ENCODE measurements at regions not wholly inside any gene's neighbourhood (a gene's known extent, or its start where the extent isn't known, plus 50 kb on each side); places are given as distances from the start of the nearest gene placed in this dataset.

DNA sequence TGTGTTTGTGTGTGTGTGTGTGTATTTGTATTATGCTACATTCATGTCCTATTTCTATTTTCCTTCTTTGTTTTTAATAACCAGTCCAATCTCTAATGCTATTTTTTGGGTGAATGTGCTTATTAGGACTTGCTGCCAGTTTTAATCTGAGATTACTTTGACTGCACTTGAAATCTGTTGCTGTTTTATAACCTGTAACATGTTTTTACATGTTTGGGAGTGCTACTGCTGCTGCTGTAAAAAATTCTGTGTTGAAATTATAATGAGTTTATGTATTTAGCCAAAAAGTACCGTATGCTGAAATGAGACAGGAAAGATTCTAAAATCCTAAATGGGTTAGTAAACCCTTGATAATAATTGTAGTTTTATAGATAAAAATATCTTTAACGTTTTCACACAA lies 104.7 kb upstream of the SSBP2 start:
- no peak for ATAC-seq

DNA sequence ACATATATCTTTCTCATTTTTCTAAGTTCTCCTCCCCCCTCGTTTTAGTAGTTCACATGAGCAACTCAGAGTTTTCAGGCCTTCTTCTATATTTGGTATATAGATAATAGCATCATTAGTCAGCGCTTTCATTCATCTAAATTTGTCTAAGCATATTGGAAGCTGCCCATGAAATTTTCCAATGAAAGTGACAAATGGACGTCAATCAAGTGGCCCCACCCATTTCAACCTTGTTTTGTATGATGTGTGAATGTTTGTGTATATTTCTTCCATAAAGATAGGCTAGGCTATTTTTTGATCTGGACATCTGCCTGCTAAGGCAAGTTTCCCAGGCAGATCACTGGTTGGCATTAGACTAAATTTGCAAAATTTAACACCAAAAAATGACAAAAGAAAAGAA lies 104.0 kb upstream of the SSBP2 start:
- ATAC-seq, result no peak

DNA sequence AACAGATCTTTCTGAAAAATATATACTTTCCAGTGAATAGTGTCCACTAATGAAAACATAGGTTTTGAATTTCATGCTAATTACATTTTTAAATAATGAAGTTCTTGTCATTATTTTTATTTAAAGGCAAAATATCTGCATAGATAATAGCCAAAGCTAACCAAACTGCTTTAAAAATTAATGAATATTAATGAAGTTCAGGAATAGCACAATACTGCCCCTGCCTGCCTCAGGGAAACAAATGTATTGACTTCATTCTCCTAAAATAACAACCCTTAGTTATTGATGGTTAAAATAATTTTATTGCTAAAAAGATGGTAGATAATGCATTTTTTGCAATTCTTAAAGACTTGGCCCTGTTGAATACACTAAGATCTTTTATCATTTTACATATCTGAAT lies 103.6 kb upstream of the SSBP2 start:
- no peak for ATAC-seq

DNA sequence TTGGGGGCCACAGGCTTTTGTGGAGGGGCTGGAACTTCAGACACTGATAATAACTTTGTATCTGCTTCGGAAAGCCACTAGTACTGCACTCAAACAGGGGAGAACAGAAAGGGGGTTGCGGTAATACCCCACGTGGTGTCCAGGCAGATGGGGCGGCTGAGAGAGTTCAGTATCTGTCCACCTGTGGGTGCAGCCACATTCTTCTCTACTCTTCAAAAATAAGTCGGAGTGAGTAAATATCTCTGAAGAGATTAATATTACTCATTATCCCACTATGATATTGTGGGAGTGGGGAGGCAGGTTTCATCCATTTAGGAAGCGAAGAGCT lies 102.1 kb upstream of the SSBP2 start:
- no peak for ATAC-seq

DNA sequence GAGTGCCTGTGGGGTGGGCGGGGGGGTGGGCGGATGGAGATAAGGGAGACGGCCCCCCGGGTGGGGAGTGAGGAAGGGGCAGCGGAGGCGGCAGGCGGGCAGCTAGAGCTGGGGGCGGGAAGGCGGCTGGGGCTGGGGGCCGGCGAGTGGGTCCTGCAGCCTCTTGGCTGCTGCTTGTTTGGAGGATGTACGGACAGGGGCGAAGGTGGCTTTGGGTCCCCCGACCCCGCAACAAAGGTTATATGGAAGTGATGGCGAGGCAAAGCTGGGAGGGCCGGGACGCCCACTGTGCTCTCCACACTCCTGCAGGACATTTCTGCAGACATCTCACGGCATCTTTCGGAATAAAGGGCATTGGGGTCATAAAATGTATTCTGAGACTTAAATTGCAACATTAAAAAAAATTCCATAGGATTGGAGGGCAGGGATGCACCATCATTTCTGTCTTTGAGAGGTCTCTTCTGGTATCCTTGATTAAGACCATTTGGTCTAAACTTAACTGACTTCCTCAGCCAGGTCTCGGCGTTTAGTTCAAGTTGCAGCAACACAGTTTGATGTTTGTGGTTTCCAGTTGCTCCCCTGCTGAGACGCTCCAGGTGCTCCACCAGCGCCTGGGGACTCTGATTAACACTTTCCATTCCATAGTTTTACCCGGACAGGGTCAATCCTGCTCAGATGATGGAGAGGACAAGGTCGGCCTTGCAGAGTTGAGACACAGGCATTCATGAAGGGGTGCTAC lies 101.6 kb upstream of the SSBP2 start:
- ATAC-seq, result no peak

DNA sequence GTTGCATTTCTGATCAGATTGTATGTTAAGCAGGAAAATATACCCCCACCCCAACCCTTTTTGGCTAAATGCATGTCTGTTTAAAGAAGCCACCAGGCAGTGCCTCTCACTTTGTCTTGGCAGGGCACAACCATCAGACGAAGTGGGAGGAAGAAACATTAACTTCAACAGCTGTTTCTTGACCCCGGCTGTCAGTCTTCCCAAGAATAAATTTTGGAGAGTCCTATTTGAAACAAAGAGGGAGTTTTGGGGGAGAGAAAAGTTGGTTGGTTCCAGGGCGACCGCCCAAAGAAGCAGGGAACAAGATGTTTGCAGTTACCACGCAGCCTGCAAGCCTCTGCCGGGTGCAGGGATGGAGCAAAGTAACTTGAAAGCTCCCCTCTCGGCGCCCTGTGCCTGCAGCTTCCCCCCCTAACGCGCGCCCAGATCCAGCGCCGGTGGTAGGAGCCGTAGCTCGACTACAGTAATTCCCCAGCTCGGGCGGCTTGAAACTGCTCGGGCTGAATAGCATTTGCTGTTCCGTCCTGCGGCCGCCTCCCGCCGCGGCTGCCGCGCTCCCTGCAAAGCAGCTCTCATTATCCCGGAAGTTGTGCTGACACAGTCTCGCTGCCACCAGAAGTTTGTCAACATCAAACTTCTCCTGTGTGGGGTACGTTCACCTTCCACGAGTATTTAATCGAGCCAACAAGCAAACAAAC lies 100.7 kb upstream of the SSBP2 start:
- peak; percentile 93 to 95 for ATAC-seq

DNA sequence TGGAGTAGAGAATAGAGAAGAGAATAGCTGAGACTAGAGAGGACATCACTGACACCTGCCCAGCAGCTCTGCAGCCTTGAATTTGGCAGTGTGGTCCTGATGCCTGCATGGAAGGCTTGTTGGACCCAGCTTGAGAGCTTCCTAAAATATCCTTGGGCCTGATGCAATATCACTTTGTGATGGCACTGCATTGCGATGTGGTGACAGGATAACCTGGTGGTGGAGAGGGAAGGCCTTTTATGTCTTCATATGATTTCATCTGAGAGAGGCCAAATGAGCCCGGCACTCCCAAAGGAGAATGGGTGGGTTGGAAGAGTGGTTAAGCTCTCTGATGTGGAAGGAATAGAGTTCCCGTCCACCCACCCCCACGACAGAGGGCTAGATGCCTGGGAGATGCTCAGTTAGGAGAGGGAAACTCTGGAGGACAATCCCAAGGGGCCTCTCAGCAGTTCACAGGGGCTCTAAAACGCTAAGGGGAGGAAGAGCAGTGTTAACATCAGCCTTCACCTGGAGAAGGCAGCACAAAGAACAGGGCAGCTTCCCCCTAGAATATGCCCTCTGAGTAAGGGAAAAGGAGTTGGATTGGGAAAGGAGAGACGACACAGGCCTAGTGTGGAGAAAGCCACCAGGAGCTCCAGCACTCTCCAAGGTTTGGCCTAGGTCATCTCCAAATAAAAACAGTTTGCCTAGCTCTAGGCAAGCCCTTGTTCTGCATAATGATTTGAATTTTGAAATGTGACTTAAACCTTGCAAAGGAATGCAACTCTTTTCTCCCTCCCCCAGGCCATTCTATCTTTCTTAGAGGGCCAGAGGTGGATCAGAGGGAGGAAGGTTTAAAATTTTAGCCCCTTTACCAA lies 99.8 kb upstream of the SSBP2 start:
- ATAC-seq, result no peak

DNA sequence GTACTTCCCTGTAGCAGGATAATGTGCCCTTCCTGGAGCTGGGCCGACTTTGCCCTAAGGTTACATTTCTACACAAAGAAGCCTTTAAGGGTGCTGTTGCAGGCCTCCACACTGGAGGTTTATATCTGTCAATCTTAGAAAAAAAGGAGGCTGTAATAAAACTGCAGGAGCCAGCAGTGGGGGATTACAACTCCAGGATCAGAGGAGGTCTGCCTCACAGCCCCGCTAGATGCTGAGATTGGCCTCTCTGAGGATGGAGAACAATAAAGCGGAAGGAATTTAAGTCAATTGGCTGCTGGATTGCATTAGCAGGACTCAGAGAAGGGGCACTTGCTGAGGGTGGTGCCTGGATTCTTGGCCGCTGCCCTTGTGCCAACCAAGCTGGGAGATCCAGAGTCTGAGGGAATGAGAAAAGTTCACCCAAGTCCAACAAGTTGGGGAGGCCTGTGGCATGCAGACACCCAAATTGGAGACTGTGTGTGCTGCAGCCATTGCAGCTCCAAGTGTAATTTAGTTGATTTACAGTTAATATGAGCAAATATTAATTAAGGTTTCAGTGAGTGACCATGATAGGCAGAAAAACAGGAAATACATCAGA lies 99.0 kb upstream of the SSBP2 start:
- ATAC-seq, result no peak

DNA sequence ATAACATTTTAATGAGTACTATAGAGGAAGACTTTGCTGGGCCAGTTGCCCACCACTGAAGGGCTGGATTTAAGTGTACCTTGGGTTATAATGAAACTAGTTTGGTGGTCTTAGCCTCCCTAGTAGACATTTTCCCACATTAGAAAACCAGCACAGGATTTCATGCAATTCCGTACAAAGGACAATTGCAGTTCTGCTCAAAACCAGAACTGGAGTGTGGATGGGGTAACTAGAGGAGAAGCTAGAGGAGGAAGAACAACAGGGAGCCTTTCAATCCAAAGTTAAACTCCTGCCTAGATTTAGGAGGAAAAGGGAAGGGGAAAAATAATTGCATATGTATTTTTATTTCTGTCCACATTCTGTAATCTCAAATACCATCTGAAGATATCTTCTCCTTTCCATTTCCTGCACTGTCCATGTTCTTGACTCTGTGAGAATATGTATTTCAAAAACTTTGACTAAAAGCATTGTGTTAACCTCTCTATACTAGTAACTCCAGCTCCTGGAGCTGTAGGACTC lies 97.5 kb upstream of the SSBP2 start:
- ATAC-seq, result no peak

DNA sequence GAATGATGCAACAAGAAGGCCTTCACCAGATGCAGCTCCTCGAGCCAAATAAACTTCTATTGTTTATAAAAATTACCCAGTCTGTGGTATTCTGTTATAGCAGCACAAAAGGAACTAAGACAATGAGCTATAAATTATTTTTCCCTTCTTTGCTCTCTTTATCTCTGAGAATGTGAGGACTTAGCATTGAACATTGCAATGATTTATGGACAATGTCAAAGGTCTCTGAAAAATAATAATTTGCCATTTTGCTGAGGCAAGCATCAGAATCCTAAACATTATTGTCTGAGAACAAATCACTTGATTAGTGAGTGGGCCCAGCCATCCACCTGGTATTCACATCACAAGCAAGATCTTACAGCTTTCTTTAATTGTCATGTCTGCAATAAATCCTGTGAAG lies 95.4 kb upstream of the SSBP2 start:
- no peak for ATAC-seq

DNA sequence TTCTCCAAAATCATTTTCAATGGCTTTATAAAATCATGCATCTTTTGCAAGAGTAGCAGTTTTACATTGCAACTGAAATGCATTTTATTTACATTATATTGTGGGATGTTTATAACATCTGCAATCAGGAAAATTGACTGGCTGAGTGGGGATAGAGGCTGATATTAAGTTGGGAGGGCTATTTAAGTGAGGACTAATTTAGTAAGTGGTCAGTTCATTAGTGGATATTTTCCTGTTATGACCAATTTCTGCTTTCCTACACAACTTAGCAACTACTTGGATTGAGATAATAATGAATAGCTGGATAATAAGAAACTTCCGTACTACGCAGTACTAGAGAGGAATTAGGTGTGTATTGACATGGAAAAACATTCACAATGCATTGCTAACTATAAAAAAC lies 92.9 kb upstream of the SSBP2 start:
- no peak for ATAC-seq

DNA sequence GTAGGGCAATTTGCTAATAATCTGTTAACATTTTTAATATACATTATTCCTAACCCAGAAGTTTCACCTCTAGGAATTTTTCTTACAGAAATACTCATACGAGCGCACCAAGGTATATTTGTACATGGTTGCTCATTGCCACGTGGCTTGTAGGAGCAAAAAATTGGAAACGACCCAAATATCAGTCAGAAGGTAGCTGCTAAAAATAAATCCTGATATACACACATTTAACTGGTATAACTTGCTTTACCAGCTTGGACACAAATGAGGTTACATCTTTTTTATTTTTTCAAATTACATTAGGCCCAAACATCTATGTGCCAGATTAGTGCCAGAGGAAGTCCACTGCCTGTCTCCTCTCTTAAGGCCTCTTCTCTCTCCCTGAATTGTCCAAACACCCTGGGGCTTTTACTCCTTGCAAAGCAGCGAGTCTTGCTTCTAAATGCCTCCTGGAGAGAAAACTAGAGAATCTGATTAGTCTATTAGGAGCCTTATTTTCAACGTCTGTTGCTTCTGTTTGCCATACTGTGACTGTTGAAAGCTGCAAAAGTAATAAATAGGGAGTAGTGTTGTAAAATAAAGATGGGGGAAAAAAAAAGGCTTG lies 92.0 kb upstream of the SSBP2 start:
- no peak for ATAC-seq

DNA sequence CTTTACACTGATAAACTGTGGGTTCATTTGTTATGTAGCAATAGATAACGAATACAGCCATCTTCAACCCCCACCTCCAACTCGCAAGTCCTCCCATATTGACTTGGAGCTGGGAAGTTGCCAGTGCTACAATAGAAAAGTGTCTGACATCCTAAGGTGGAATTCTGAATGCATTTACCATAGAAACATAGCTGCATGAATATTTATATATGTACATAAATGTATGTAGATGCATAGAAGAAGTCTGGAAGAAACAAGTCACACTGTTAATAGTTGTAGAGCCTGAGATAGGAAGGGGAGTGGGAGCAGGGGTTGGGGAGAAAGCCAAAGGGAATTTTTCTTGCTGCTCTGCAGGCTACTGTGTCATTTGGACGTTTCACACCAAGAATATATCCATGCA lies 88.1 kb upstream of the SSBP2 start:
- no peak for ATAC-seq

DNA sequence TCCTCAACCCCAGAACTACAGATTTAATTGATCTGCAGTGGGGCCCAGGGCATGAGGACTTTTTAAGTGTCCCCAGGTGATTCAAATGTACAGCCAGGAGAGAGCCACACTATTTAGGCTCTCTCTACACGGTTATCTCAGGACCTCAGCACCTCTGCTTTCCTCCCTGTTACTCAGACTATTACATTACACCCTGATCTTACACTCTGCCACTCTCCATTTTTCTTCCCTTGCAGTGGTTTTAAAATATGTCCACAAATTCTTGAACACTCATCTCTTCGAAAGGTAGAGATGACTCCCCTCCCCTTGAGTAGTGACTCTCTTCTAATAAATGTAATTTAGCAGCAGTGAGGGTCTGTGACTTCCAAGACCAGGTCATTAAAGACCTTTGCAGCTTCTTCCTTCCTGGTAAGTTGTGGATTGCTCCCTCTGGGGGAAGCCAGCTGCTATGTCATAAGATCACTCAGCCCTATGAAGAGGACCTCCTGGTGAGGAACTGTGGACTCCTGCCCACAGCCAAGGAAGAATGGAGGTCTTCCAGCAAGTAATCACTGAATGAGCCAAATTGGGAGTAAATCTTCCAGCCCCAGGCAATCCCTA lies 87.5 kb upstream of the SSBP2 start:
- ATAC-seq, result peak in 1 of 2 donors; percentile 49

DNA sequence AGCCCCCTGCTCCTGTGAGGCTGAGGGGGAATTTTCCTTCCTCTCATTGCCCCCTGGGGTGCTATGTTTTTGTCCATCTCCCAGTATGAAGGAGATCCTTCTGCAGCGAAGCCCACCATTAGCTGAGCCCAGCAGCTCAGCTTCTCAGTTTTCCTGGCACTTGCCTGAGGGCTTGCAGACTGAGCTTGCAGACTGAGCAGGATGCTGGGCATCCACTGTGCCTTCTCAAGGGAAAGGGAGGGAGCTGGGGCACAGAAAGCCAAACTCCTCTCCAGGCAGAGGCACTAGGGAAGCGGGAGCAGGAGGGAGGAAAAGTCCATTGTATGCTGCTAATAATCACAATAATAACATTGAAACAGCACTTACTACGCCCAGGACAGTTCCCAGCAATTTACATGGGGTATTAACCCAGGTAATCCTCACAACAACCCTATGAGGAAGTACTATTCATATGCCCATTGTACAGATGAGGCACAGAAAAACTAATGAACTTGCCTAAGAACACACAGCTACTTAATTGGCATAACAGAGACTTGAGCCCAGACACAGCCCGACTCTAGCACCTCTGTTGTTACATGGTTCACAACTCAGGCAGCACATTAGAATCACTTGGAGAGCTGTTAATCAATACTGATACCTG lies 86.9 kb upstream of the SSBP2 start:
- ATAC-seq, result no peak

DNA sequence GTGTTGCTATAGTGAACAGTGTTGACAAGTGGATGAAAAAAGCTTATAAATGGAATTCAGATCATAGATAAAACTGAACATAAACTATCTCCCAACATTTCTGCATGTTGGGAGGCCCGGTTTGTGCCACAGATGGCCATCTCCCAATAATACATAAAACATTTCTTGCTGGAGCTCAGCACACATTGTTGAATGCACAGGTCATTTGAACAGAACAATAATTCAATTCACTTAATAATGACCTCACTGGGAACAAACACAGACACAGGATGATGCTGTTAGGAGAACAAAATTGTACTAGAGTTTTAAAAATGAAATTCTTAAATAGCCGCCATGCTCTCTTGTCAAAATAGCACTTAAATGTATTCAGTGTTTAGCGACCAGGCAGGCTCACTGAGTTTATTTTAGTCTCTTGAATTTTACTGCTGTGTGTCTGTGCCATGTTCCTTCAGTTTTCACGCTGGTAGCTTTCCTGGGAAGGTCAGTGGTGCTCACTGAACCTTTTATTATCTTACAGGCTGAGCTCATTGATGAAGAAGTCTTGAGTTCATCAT lies 85.0 kb upstream of the SSBP2 start:
- ATAC-seq, result no peak

DNA sequence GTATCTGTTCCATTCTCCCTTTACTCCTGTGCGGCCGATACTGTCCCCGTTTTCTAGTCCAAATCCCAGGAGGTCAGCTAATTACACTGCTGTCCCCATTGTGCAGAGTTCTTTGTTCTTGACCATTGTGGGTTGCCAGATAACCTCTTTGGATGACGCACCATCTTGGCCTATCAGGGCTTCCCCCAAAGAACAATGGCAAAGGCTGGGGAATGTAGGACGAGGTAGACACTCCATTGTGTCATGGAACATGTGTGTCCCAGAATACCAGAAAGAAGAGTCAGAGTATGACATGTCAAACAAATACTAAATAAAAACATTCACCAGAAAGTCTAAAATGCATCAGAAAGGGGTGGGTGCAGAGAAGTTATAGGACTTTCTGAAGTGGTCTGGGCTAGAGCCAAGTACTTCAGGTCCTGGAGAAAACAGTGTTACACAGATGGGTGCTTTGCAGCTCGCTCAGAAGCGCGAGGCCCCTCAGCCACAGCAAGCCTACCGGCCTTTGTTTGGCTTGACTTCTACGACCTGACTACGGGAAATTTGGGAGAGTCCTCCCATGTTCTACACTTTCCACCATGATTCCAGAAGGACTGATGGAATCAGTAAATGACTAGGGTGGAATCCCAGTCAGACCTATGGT lies 83.2 kb upstream of the SSBP2 start:
- no peak for ATAC-seq

DNA sequence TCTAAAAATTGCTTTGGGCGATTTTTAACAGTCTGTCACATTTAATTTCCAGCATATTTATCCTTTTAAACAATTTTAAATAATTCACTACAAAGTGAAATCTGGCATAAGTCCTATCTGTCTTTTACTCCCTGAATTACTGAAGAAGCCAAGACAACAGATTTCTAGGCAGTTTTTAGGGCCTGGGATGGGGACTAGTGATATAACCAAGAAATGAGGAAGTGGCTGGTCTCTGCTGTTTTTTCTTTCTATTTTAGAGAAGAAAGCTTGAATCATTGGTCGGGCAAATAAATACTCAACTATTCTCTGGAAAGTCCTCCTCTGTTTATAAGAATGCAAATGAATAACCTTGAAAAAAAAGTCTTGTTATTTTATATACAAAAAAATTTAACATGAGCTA lies 79.7 kb upstream of the SSBP2 start:
- ATAC-seq, result no peak

DNA sequence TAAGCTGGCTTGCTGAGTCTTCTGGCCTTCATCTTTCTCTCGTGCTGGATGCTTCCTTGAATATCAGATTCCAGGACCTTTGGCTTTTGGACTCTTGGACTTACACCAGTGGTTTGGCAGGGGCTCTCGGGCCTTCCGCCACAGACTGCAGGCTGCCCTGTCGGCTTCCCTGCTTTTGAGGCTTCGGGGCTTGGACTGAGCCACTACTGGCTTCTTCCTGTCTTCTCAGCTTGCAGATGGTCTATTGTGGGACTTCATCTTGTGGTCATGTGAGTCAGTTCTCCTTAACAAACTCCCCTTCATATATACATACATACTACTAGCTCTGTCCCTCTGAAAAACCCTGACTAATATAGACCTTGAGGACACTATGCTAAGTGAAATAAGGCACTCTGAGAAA lies 78.3 kb upstream of the SSBP2 start:
- no peak for ATAC-seq

DNA sequence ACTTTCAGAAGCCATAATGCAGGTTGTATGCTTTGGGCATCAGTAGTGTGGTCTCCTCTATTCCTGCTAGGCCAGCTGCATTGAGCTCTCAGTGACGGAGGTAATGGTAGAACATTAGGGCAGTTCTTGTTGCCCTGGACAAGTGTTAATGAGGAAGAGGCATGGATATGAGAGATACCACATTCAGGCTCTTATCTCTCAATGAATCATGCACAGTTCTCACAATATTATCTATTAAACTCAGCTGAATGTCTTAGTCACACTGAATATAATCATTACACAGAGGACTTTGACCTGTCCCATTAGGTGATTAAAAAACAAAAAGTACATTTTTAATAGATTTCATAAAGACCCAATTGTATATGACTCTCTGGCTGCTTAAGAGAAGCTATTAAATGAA lies 76.6 kb upstream of the SSBP2 start:
- no peak for ATAC-seq

DNA sequence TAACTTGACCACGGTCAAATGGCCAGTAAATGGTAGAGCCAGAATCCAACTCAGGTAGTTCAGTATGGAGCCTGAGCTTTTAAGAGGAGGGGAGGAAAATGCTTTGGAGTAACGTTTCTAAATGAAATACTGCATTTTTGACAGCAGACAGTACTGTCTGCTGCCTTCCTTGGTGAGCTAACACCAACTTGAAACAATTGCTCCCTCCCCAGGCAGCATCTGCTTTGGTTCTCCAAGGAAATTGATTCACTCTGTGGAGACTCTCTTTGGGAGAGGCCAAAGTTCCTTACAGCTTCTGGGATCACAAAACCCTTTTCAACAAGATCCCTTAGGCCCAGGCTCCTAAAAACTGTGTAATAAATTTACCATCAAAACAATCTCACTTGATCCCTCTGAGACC lies 75.2 kb upstream of the SSBP2 start:
- no peak for ATAC-seq

Measured in activated CD4-positive, CD25-positive, alpha-beta regulatory T cell treated with anti-CD3 and anti-CD28 coated beads, Interleukin-2, amount 50 U/mL, for 24 hours (primary cell).